ENCODE measurements at regions not wholly inside any gene's neighbourhood (a gene's known extent, or its start where the extent isn't known, plus 50 kb on each side); places are given as distances from the start of the nearest gene placed in this dataset.
"Not testable (repeated sequence)": the region's sequence is repeated elsewhere in the genome, so short reads cannot be mapped to it uniquely, and the experiment has no call there.

GRCh38 chr3:147522780-147523179 lies 113.6 kb downstream of the ZIC1 start:
- H3K9me3 Mint-ChIP-seq; H3K36me3 Mint-ChIP-seq (ENCODE audit: low read depth); H3K27ac Mint-ChIP-seq; DNase-seq (ENCODE audit: low spot score); intact Hi-C loops (cut with micrococcal nuclease); H3K4me1 Mint-ChIP-seq (ENCODE audit: low read depth); H3K4me3 Mint-ChIP-seq; H3K27me3 Mint-ChIP-seq (ENCODE audit: insufficient read depth): not testable (repeated sequence)

GRCh38 chr3:147529551-147529950 lies 120.4 kb downstream of the ZIC1 start:
- H3K4me3 Mint-ChIP-seq, result no peak overlapping the region
- peaks cover 8% of the 10 kb centered on the region for H3K9me3 Mint-ChIP-seq
- H3K36me3 Mint-ChIP-seq (ENCODE audit: low read depth), result no peaks in the 10 kb centered on the region
- no peaks in the 10 kb centered on the region for H3K27me3 Mint-ChIP-seq (ENCODE audit: insufficient read depth)
- no peak for DNase-seq (ENCODE audit: low spot score)
- intact Hi-C loops (cut with micrococcal nuclease), result no loop called here
- H3K27ac Mint-ChIP-seq, result no peak overlapping the region
- no peaks in the 10 kb centered on the region for H3K4me1 Mint-ChIP-seq (ENCODE audit: low read depth)

GRCh38 chr3:147538034-147538433 lies 128.9 kb downstream of the ZIC1 start:
- Mint-ChIP-seq H3K4me1 (ENCODE audit: low read depth) (no peaks in the 10 kb centered on the region), H3K4me3 (no peak overlapping the region), H3K36me3 (ENCODE audit: low read depth) (no peaks in the 10 kb centered on the region)

GRCh38 chr3:147540921-147541320 lies 131.8 kb downstream of the ZIC1 start:
- H3K36me3 Mint-ChIP-seq (ENCODE audit: low read depth), result no peaks in the 10 kb centered on the region
- H3K27me3 Mint-ChIP-seq (ENCODE audit: insufficient read depth), result no peaks in the 10 kb centered on the region
- DNase-seq (ENCODE audit: low spot score), result no peak
- intact Hi-C loops (cut with micrococcal nuclease), result no loop called here
- H3K27ac Mint-ChIP-seq, result no peak overlapping the region
- H3K9me3 Mint-ChIP-seq, result peaks cover 16% of the 10 kb centered on the region
- H3K4me3 Mint-ChIP-seq, result no peak overlapping the region
- no peaks in the 10 kb centered on the region for H3K4me1 Mint-ChIP-seq (ENCODE audit: low read depth)

More at GRCh38 chr3:147538034-147538433, 128.9 kb downstream of the ZIC1 start:
- H3K27me3 Mint-ChIP-seq (ENCODE audit: insufficient read depth), result no peaks in the 10 kb centered on the region
- no peak overlapping the region for H3K27ac Mint-ChIP-seq
- peaks cover 21% of the 10 kb centered on the region for H3K9me3 Mint-ChIP-seq
- no peak for DNase-seq (ENCODE audit: low spot score)
- intact Hi-C loops (cut with micrococcal nuclease), result no loop called here

- no peaks in the 10 kb centered on the region for H3K36me3 Mint-ChIP-seq (ENCODE audit: low read depth)
- peaks cover 16% of the 10 kb centered on the region for H3K9me3 Mint-ChIP-seq
- intact Hi-C loops (cut with micrococcal nuclease), result no loop called here
- no peak for DNase-seq (ENCODE audit: low spot score)
- no peaks in the 10 kb centered on the region for H3K27me3 Mint-ChIP-seq (ENCODE audit: insufficient read depth)
- no peak overlapping the region for H3K4me3 Mint-ChIP-seq
- no peaks in the 10 kb centered on the region for H3K4me1 Mint-ChIP-seq (ENCODE audit: low read depth)
- H3K27ac Mint-ChIP-seq, result no peak overlapping the region
Observed at GRCh38 chr3:147544290-147544689, 135.1 kb downstream of the ZIC1 start.

- intact Hi-C loops (cut with micrococcal nuclease), result no loop called here
- Mint-ChIP-seq H3K36me3 (ENCODE audit: low read depth) (no peaks in the 10 kb centered on the region), H3K9me3 (no peaks in the 10 kb centered on the region), H3K4me1 (ENCODE audit: low read depth) (no peaks in the 10 kb centered on the region), H3K27me3 (ENCODE audit: insufficient read depth) (no peaks in the 10 kb centered on the region), H3K4me3 (no peak overlapping the region), H3K27ac (no peak overlapping the region)
- DNase-seq (ENCODE audit: low spot score), result no peak
Observed at GRCh38 chr3:147551491-147551890, 142.3 kb downstream of the ZIC1 start.

- H3K27me3 Mint-ChIP-seq (ENCODE audit: insufficient read depth), result no peaks in the 10 kb centered on the region
- no peak overlapping the region for H3K4me3 Mint-ChIP-seq
- no peak for DNase-seq (ENCODE audit: low spot score)
- intact Hi-C loops (cut with micrococcal nuclease), result no loop called here
- H3K36me3 Mint-ChIP-seq (ENCODE audit: low read depth), result no peaks in the 10 kb centered on the region
- H3K27ac Mint-ChIP-seq, result no peak overlapping the region
- no peaks in the 10 kb centered on the region for H3K9me3 Mint-ChIP-seq
- H3K4me1 Mint-ChIP-seq (ENCODE audit: low read depth), result no peaks in the 10 kb centered on the region
Observed at GRCh38 chr3:147554332-147554731, 145.2 kb downstream of the ZIC1 start.

- no peak overlapping the region for H3K27ac Mint-ChIP-seq
- no peaks in the 10 kb centered on the region for H3K36me3 Mint-ChIP-seq (ENCODE audit: low read depth)
- no peak for DNase-seq (ENCODE audit: low spot score)
- H3K4me3 Mint-ChIP-seq, result no peak overlapping the region
- H3K9me3 Mint-ChIP-seq, result peaks cover 16% of the 10 kb centered on the region
- no peaks in the 10 kb centered on the region for H3K4me1 Mint-ChIP-seq (ENCODE audit: low read depth)
- H3K27me3 Mint-ChIP-seq (ENCODE audit: insufficient read depth), result no peaks in the 10 kb centered on the region
- intact Hi-C loops (cut with micrococcal nuclease), result no loop called here
Observed at GRCh38 chr3:147572970-147573340, 163.8 kb downstream of the ZIC1 start.

GRCh38 chr3:147574621-147575020 lies 165.5 kb downstream of the ZIC1 start:
- H3K27me3 Mint-ChIP-seq (ENCODE audit: insufficient read depth), result no peaks in the 10 kb centered on the region
- H3K9me3 Mint-ChIP-seq, result peaks cover 22% of the 10 kb centered on the region
- intact Hi-C loops (cut with micrococcal nuclease), result no loop called here
- H3K36me3 Mint-ChIP-seq (ENCODE audit: low read depth), result no peaks in the 10 kb centered on the region
- H3K4me3 Mint-ChIP-seq, result no peak overlapping the region
- DNase-seq (ENCODE audit: low spot score), result no peak
- no peak overlapping the region for H3K27ac Mint-ChIP-seq
- no peaks in the 10 kb centered on the region for H3K4me1 Mint-ChIP-seq (ENCODE audit: low read depth)

- Mint-ChIP-seq H3K27me3 (ENCODE audit: insufficient read depth) (no peaks in the 10 kb centered on the region), H3K27ac (no peak overlapping the region), H3K4me3 (no peak overlapping the region), H3K9me3 (peaks cover 22% of the 10 kb centered on the region), H3K36me3 (ENCODE audit: low read depth) (no peaks in the 10 kb centered on the region), H3K4me1 (ENCODE audit: low read depth) (no peaks in the 10 kb centered on the region)
- DNase-seq (ENCODE audit: low spot score), result no peak
- intact Hi-C loops (cut with micrococcal nuclease), result no loop called here
Observed at GRCh38 chr3:147575391-147575790, 166.2 kb downstream of the ZIC1 start.

GRCh38 chr3:147582642-147583041 lies 173.5 kb downstream of the ZIC1 start:
- H3K4me3 Mint-ChIP-seq, result no peak overlapping the region
- no peak for DNase-seq (ENCODE audit: low spot score)
- intact Hi-C loops (cut with micrococcal nuclease), result no loop called here
- no peaks in the 10 kb centered on the region for H3K4me1 Mint-ChIP-seq (ENCODE audit: low read depth)
- no peaks in the 10 kb centered on the region for H3K27me3 Mint-ChIP-seq (ENCODE audit: insufficient read depth)
- H3K9me3 Mint-ChIP-seq, result peaks cover 8% of the 10 kb centered on the region
- H3K27ac Mint-ChIP-seq, result no peak overlapping the region
- H3K36me3 Mint-ChIP-seq (ENCODE audit: low read depth), result no peaks in the 10 kb centered on the region

GRCh38 chr3:147589016-147589415 lies 179.9 kb downstream of the ZIC1 start:
- no peak overlapping the region for H3K27ac Mint-ChIP-seq

GRCh38 chr3:147604136-147604535 lies 195.0 kb downstream of the ZIC1 start:
- H3K4me1 Mint-ChIP-seq (ENCODE audit: low read depth), result no peaks in the 10 kb centered on the region
- no peak overlapping the region for H3K27ac Mint-ChIP-seq
- no peak for DNase-seq (ENCODE audit: low spot score)
- H3K27me3 Mint-ChIP-seq (ENCODE audit: insufficient read depth), result no peaks in the 10 kb centered on the region
- H3K36me3 Mint-ChIP-seq (ENCODE audit: low read depth), result no peaks in the 10 kb centered on the region
- intact Hi-C loops (cut with micrococcal nuclease), result no loop called here
- no peak overlapping the region for H3K4me3 Mint-ChIP-seq
- H3K9me3 Mint-ChIP-seq, result peaks cover 3% of the 10 kb centered on the region

More at GRCh38 chr3:147589016-147589415, 179.9 kb downstream of the ZIC1 start:
- Mint-ChIP-seq H3K36me3 (ENCODE audit: low read depth) (no peaks in the 10 kb centered on the region), H3K4me3 (no peak overlapping the region), H3K27me3 (ENCODE audit: insufficient read depth) (no peaks in the 10 kb centered on the region), H3K4me1 (ENCODE audit: low read depth) (no peaks in the 10 kb centered on the region), H3K9me3 (no peaks in the 10 kb centered on the region)
- DNase-seq (ENCODE audit: low spot score), result no peak
- intact Hi-C loops (cut with micrococcal nuclease), result no loop called here

- intact Hi-C loops (cut with micrococcal nuclease), result no loop called here
- Mint-ChIP-seq H3K4me1 (ENCODE audit: low read depth) (no peaks in the 10 kb centered on the region), H3K27ac (no peak overlapping the region), H3K36me3 (ENCODE audit: low read depth) (no peaks in the 10 kb centered on the region), H3K9me3 (no peaks in the 10 kb centered on the region), H3K27me3 (ENCODE audit: insufficient read depth) (no peaks in the 10 kb centered on the region), H3K4me3 (no peak overlapping the region)
- no peak for DNase-seq (ENCODE audit: low spot score)
Observed at GRCh38 chr3:147613725-147614124, 204.6 kb downstream of the ZIC1 start.
